T-helper 1 cell (primary cell): ENCODE measurements at regions not wholly inside any gene's neighbourhood (a gene's known extent, or its start where the extent isn't known, plus 50 kb on each side); places are given as distances from the start of the nearest gene placed in this dataset.
"Not testable (repeated sequence)": the region's sequence is repeated elsewhere in the genome, so short reads cannot be mapped to it uniquely, and the experiment has no call there.

ENCODE experiments used
- DNase-seq, 5 donors: peaks; one replicate each; pipeline ENCODE4 v3.0.0-alpha.2; 2012 to 2020

GRCh38 chr6:84635081-84635761 lies 129.2 kb downstream of the TBX18 start:
- DNase-seq = no peak

GRCh38 chr6:84633771-84634170 lies 130.6 kb downstream of the TBX18 start:
- no peak for DNase-seq

GRCh38 chr6:84626527-84626926 lies 137.9 kb downstream of the TBX18 start:
- DNase-seq = not testable (repeated sequence)

GRCh38 chr6:84625506-84625905 lies 138.9 kb downstream of the TBX18 start:
- no peak for DNase-seq

DNA sequence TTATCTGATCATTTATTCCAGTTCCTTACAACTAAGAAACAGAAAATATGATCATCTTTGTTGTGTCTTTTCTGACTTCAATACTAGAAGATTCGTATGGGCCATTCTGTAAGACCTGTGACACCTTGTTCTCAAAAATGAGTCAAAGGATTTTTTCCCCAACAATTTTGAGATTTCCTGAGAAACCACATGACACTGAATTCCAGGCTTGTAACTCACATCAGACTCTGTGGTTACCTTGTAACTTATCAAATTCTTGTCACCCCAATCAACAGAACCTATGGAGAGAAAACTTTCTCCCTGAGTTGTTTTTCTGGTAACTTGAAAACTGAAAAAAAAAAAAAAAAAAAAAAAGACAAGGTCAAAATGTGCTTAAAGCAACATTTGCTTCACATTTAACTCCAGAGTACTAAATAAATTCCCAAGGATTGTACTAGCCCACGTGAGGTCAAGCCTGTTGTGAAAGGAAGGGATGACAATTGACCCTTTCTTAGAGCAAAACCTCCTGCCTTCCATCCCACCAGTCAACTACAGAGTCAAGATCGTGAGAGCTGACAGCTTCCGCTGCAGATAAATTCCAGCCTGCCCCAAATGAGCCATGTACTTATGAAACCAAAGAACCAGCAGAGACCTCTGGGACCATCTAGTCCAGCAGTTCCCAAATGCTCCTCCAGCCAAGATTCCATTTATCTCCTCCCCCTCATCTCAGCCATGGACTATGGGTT lies 140.3 kb downstream of the TBX18 start:
- DNase-seq = no peak

DNA sequence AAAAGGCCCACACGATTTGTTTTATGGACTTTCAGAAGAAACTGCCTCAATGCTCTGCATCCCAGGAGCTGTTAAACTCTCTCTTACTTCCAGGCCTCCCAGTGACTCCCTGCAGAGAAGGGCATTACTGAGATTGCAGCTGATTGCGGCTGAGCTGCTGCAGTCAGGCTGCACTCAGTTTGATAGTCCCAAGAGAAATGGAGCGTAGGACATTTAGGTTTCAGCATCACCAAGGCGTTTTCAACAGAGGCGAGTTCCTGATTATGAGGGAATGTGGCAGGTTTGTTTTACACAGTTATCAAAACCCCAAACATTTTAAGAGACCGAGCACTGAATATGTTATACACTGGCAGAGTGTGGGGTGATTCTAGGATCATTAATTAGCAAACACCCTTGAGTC lies 145.6 kb downstream of the TBX18 start:
- no peak for DNase-seq

GRCh38 chr6:84618046-84618752 lies 146.2 kb downstream of the TBX18 start:
- no peak for DNase-seq

DNA sequence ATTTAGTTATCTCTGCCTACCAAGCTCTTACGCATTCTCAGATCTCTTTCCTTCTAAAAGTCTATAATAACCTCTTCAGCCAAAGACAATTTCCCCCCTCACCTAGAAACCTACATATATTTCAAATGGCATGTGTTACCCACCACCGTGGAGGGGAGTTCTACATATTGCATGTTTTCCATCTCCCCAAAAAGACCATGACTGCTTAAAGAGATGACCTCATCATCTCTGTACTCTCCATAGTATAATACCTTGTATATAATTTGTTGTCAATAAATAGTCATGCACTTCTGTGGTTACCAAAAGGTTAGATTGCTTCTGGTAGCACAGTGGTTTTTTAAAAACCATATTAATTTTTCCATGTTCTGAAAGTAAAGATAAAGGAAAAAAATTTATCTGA lies 148.4 kb downstream of the TBX18 start:
- DNase-seq = no peak

- DNase-seq = no peak
Measured at GRCh38 chr6:84615113-84615850, 149.1 kb downstream of the TBX18 start.

DNA sequence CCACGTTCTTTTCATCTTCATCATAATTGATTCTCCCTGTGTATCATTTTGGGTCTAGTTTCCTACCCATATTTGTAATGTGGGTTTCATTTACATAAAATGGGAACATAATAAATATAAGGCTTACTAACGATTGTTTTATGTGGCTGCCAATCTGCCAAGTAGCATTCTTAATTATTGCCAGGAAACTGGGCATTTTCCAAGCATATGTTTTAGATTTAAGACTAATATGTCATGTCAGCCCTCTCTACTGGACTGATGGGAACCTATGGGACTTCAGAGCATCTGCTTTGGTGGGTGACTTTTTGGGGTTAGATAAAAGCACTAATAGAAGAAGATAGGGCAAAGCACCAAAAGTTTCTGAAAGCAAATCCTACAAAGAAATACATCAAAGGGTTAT lies 157.5 kb downstream of the TBX18 start:
- DNase-seq = no peak

GRCh38 chr6:84605298-84605697 lies 159.1 kb downstream of the TBX18 start:
- DNase-seq = no peak

DNA sequence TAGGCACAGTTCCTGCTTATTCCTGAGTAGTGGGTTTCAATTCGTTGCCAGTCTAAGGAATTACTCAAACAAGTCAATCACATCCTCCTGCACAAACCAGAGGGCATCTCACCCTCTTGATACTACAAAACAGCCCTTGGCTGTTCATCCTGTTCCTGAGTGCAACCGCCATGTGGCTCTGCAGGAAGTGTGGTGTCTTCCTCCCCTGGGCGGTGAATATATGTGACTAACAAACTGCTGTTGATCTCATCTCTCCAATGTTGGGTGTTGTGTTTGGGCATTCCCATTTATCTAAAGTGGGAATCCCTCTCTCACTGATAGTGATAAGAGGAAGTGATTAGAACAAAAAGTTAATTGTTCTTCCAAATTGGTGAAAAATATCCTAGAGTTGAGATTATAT lies 163.0 kb downstream of the TBX18 start:
- DNase-seq = no peak

GRCh38 chr6:84599991-84600390 lies 164.4 kb downstream of the TBX18 start:
- no peak for DNase-seq

DNA sequence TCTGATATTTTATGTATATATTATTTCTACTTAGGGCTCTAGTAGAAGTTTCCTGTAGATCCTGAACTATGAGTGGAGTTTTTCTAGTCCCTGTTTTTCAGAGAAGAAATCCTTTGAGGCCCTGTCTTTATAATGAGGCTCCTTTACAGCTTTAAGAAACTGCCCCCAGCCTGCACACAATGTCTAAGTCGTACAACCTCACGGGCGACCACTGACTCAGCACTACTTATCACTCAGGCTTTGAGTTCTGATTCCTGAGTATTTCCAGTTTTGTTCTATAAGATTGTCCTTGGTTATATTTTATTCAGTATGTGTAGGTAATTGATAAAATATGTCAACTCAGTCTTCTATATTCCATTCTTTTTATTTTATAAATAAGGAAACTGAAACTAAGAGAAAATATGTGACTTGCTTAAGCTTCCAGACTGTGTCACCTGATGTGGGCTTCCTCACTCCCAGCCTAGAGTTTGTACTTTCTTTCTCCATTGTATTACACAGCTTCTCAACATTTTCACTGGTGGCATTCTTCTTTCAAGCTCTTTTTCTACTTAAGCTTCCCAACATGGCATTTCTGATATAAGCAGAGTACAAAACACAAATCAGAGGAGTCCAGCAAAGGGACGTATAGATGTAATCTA lies 167.0 kb downstream of the TBX18 start:
- DNase-seq = no peak

GRCh38 chr6:84596488-84596887 lies 167.9 kb downstream of the TBX18 start:
- no peak for DNase-seq

DNA sequence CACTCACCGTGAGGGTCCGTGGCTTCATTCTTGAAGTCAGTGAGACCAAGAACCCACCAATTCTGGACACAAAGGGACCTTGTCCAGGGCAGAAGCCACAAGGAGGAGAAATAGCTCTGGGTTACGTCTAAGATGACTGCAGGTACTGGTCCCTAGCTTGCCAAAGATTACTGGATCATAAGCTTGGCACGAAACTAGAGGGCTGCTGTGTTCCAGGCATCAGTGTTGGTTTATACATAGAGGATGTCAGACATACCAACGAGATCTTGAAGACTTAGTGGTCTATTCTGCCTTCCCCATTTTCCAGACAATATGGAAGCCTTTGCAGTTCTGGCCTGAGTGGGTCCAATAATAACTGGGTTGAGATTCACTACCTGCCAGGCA lies 175.7 kb downstream of the TBX18 start:
- DNase-seq = no peak

DNA sequence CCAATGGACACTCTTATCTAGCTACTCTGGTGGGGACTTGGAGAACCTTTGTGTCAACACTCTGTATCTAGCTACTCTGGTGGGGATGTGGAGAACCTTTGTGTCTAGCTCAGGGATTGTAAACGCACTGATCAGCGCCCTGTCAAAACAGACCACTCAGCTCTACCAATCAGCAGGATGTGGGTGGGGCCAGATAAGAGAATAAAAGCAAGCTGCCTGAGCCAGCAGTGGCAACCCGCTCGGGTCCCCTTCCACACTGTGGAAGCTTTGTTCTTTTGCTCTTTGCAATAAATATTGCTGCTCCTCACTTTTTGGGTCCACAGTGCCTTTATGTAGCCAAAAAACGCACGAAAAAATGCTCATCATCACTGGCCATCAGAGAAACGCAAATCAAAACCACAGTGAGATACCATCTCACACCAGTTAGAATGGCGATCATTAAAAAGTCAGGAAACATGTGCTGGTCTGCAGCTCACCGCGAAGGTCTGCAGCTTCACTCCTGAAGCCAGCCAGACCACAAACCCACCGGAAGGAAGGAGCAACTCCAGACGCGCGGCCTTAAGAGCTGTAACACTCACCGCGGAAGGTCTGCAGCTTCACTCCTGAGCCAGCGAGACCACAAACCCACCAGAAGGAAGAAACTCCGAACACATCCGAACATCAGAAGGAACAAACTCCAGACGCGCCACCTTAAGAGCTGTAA lies 176.3 kb downstream of the TBX18 start:
- DNase-seq = not testable (repeated sequence)

- DNase-seq = not testable (repeated sequence)
Measured at GRCh38 chr6:84587202-84587940, 177.0 kb downstream of the TBX18 start.

DNA sequence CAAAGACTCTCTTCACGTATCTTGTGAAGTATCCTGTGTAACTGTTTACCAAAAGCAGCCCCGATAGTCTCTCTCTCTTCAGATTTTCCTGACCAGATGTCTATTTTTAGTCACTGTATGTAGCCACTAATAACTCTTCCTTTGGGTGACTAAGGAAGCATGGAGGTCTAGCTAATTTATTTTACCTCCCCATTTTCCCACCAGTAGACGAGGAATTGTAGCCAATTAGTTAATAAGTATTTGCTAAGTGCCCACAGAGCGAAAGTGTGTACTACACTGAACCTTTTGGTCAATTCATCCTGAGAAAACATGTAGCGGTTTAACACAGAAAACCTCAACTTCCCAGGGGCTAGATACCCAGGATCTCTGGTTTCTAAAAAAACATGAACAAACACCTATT lies 180.6 kb downstream of the TBX18 start:
- no peak for DNase-seq

GRCh38 chr6:84582997-84583396 lies 181.4 kb downstream of the TBX18 start:
- DNase-seq = no peak
